ENCODE measurements at regions not wholly inside any gene's neighbourhood (a gene's known extent, or its start where the extent isn't known, plus 50 kb on each side); places are given as distances from the start of the nearest gene placed in this dataset.
"Not testable (repeated sequence)": the region's sequence is repeated elsewhere in the genome, so short reads cannot be mapped to it uniquely, and the experiment has no call there.

DNA sequence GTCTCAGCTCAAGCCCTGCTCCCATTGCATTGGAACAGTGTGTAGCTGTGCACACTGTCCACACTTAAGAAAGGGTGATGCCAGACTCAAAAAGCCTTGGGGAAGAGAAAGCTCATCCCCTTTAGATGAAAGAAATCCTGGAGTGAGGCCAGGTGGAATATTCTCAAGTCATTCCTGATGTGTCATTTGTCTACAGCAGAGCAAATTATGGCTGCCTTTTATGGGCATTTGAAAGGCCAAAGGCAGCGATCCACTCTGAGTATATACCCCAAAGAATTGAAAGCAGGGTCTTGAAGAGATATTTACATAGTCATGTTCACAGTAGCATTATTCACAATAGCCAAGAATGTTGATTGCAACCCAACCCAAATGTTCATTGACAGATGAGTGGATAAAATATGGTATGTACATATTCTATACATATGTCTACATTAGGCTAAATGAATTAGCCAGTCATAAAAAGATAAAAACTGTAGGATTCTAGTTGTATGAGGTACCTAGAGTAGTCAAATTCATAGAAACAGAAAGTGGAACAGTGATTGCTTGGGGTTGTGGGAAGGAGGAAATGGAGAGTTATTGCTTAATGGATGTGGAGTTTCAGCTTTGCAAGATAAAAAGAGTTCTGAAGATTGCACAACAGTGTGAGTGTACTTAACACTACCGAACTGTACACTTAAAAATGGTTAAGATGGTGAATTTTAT lies 214.9 kb downstream of the KCNRG start:
- no peak for DNase-seq (ENCODE audit: low read depth)

DNA sequence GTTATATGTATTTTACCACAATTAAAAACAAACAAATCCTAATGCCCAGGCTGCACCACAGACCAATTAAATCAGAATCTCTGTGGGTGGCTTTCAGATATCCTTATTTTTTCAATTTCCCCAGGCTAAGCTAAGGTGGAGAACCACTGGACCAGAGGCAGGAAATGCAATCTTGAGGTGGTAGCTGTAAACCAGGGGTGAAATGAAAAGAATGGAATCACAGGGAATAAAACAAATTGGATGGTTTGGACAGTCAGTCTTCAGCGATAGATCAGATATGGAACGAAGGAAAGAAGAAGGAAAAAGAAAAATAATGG lies 215.4 kb downstream of the KCNRG start:
- DNase-seq (ENCODE audit: low read depth) = no peak

DNA sequence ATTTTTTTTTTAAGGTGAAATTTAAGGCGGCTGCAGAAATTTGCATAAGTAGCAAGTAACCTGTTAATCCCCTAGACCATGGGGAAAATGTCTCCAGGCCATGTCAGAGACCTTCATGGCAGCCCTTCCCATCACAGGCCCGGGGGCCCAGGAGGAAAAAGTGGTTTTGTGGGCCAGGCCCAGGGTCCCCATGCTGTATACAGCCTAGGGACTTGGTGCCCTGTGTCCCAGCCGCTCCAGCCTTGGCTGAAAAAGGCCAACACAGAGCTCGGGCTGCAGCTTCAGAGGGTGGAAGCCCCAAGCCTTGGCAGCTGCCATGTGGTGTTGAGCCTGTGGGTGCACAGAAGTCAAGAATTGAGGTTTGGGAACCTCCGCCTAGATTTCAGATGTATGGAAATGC lies 218.3 kb downstream of the KCNRG start:
- not testable (repeated sequence) for DNase-seq (ENCODE audit: low read depth)

DNA sequence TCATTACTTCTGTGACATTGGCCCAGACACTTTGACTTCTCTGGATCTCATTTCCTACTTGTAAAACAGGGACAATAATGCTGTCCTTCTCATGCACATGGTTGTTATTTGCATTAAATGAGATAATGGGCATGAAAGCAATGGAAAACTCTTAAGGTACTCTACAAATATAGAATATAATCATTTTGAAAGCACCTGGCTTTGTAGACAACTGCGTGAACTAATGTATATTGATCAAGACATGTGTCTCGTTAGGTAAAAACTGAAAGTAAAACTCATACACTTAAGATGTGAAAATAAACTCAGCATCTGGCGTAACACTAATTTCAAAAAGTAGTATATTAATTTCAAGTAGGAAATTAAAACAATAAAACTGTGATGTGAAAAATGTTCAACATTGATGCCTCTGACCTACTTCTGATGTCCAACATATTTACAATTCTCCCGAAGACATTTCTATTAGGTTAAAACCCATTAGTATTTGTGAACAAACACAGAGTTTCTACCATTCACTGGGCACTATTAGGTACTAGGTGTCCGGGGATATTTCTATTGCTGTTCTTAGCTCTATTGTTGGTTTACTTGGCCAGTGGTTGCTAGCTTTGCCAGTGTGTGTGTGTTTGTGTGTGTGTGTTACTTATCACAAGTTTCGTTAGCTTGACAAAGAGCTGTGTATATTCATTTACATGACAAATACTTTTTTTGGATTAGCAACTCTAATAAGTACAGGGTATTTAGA lies 220.5 kb downstream of the KCNRG start:
- no peak for DNase-seq (ENCODE audit: low read depth)

DNA sequence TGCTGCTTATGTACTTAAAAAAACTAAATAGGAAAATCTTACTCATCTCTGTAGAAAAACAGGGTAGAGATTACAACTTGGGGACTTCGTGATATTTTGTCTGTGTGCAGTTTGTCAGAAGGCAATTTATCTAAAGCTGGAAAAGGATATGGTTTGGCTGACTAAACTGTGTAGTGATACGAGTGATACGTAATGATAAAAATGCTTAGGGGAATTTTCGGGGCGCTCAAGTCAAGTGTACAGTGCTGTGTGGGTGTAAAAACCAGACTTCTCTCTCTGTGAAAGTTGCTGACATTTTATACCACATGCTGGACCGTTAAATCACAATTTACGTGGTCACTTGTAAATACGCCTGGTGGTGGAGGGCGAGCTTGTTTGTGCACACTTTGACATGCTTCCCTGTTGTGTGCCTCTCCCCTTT lies 221.7 kb downstream of the KCNRG start:
- DNase-seq (ENCODE audit: low read depth) = no peak

DNA sequence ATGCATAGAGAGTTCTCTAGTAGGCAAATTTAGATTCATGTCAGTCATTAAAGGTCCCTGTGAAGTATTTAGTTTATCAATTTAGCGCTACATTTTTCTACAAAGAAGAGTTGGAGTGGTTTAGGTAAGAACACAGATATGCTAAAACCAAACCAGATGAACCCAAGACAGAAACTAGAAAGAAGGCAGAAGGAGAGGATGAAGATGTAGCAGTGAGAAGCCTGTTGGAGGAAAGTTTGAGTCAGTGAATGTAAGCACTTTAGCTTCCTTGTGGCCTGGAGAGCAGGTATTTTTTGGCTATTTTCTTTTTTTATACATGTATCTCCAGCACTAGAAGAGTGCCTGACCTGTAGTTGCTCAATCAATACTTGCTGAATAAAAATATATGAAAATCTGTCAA lies 223.7 kb downstream of the KCNRG start:
- DNase-seq (ENCODE audit: low read depth) = no peak

DNA sequence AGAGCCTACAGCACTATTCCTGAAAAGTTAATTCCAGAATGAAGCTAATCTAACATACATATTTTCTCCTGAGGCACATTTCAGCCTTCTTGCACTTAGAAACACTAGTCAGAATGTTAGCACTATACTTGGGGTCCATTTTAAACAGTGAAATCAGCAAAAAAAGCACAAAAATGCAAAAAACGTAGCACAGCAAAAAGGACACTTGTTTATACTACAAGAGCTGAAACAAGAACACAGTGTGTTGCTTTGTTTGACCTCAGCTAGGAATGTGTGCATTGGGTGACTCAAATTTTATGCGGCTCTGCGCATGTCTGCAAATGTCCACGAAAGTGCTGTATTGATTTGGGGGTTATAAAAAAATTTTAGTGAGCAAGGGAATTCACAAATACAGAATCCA lies 226.2 kb downstream of the KCNRG start:
- DNase-seq (ENCODE audit: low read depth) = no peak

DNA sequence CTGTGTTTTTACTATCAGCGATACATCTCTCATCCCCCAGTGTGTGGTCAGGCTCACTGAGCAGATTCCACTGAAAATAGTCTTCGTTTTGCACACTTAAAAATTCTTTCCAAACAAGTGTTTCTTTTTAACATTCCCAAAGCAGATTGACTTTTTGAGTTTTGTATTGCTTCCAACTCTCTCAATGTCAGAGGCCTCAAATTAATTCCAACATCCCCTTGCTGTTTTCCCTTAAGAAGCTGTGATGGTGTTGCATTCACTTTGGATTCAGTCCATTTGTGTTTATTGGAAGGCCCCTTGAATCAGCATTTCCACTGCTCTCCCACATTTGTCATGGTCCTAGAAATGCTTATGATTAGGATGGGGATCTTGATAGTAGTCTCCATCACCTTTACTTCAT lies 228.7 kb downstream of the KCNRG start:
- DNase-seq (ENCODE audit: low read depth) = no peak

DNA sequence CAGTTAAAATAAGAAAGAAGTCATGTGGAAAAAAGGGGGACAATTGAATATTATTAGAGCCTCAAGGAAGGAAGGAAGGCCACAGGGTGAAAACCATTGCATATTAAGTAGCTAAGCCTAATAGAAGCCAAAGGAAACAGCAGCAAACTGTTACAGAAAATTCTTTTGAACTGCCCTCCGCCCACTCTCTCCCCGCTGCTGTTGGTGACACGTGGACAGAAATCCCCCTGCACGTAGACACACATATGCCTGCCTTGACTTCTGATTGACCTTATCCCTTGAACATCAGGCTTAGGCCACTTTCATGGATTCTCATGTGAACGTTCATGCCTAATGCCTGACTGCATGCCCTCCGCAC lies 229.1 kb downstream of the KCNRG start:
- DNase-seq (ENCODE audit: low read depth) = no peak

DNA sequence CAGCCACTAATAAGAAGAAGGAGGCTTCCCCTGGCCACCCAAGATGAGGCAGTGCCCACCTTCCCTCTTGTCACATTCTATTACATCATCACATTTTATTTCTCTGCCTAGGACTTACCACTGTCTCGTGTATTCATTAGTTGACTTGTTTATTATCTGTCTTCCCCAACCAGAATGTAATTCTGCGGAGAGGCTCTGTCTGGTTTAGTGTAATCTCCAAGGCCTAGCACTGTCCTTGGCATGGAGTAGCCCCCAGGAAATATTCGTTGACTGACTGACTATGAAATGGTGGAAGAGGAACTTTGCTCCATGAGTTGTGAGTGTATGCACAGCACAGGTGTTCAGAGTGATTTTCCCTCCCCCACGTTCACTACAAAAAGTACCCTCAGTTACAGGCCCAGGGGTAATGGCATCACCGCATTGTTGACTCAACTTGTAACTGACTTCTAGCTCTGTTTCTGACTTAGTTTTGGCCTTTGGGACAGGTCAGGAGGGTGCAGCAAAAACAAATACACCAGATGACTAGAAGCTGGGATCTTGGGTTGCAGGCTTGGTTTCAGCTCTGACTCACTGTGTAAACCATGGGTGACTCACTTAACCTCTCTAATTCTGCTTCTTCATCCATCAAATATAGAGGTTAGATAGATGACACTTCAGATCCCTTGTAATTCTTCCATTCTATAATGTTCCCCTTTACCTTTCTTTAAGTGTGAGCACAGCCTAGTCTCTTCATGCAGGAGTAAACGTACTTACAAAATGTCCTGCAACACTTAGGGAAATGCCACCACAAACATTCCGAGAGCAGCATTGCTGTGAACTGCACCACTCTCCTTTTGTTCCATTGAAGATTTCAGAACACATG lies 229.7 kb downstream of the KCNRG start:
- DNase-seq (ENCODE audit: low read depth) = peak; percentile 88

DNA sequence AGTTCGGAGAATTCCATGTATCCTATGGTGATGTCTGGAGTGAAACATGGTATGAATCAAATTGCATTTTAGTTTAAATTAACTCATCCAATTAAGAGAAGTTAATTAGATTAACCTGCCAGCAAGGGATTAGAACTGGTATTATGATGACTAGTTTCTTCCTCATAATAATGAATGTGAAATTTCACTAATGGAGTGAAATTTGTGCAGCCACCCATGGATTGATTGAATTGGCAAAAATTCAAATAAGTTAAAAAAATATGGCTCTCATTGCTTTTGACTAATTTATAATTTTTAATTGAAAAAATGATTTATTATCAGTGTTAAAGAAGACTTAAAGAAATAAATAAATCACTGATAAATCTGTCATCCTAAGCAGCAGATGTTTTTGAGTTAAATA lies 232.0 kb downstream of the KCNRG start:
- DNase-seq (ENCODE audit: low read depth) = no peak

DNA sequence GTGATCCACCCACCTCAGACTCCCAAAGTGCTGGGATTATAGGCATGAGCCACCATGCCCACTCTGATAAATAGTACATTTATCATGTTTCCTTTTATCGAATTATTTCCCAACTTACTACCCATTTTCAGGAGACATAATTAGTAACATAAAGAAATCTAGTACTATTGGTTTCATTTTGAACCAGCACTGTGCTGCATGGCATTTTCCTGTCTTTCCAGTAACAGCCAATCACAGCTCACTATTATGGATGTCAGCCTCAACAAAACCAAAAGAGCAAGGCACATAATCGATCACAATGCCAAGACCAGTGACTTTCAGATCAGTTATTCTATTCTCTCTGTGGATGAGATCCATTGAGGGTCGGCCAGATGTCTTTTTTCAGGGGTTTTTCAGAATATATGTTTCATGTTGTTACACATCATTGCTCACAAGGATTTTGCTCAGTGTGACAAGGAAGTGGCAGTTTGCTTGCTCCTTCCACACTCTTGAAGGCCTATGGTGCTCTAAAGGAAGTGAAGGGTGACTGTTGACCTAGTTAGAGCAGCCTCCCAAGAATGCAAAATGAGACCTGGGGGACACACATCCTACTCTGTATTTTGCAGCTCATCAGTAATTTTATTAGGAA lies 233.4 kb downstream of the KCNRG start:
- DNase-seq (ENCODE audit: low read depth) = no peak

DNA sequence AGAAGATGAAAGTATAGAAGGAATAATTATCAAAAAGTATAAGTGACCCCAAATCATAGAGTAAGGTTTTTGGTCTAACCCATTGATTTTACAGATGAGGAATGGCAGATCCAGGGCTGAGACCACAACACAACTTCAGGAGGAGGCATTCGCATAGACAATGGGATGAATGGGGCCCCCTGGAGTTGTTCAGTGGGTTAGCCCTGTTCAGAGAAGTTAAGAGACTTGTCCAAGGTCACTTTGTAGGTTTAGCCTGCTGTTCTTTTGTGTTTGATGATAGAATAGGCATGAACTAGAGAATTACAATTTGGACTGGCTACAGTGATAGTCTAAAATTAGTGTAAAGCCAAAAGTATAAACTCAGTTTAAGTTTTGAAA lies 233.9 kb downstream of the KCNRG start:
- DNase-seq (ENCODE audit: low read depth) = no peak

DNA sequence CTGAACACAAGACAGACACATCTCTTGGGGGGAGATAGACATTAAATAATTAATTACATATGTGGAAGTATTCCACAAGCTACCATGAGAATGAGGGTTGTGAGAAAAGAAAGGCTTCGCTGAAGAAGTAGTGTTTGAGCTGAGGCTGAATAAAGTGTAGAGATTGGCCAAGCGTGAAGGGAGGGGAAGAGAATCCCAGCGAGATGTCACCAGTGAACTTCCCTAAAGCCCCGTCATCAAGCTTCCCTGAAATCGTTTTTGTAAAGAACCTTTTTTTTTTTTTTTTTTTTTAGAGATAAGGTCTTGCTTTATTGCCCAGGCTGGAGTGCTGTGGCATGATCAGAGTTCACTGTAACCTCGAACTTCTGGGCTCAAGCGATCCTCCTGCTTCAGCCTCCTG lies 235.2 kb downstream of the KCNRG start:
- no peak for DNase-seq (ENCODE audit: low read depth)

DNA sequence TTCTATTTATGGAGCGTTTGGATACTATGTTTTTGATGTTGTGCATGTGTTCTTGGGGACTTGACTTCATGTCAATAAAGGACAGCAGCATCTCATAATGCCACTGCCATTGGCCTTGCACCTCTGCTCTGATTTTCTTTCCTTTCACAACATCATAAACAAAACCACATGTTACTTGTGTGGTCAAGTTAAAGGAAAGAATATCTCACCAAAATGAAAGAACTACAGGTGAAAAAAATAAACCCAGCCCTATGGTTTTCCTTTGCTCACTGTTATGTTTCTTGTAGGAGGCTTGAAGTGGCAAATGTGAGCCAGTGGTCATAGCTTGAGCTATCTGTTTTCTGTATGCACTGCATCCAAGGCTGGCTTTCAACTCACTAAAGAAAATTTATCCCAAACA lies 240.4 kb downstream of the KCNRG start:
- no peak for DNase-seq (ENCODE audit: low read depth)

DNA sequence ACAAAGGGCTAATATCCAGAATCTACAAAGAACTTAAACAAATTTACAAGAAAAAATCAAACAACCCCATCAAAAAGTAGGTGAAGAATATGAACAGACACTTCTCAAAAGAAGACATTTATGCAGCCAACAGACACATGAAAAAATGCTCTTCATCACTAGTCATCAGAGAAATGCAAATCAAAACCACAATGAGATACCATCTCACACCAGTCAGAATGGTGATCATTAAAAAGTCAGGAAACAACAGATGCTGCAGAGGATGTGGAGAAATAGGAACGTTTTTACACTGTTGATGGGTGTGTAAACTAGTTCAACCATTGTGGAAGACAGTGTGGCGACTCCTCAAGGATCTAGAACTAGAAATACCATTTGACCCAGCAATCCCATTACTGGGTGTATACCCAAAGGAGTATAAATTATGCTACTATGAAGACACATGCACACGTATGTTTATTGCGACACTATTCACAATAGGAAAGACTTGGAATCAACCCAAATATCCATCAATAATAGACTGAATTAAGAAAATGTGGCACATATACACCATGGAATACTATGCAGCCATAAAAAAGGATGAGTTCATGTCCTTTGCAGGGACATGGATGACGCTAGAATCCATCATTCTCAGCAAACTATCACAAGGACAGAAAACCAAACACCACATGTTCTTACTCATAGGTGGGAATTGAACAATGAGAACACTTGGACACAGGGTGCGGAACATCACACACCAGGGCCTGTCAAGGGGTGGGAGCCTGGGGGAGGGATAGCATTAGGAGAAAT lies 241.5 kb downstream of the KCNRG start:
- not testable (repeated sequence) for DNase-seq (ENCODE audit: low read depth)

DNA sequence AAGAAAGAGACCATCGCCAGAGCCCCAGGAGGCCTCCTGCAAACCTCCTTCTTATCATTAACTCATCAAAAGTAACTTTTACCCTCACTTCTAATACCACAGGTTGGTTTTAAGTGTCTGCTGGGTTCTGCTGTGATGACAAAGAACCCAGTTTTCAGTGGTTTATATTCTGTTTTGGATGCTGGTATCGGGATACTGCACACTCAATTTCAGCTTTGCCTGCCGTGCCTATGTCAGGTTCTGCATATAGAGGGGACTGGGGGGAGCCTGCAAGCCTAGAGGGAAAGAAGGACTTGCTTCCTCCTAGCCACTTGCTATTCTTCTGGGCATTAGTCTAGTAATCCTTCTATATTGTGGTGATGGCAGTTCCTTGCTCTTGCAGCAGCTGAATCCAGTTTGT lies 242.4 kb downstream of the KCNRG start:
- no peak for DNase-seq (ENCODE audit: low read depth)

DNA sequence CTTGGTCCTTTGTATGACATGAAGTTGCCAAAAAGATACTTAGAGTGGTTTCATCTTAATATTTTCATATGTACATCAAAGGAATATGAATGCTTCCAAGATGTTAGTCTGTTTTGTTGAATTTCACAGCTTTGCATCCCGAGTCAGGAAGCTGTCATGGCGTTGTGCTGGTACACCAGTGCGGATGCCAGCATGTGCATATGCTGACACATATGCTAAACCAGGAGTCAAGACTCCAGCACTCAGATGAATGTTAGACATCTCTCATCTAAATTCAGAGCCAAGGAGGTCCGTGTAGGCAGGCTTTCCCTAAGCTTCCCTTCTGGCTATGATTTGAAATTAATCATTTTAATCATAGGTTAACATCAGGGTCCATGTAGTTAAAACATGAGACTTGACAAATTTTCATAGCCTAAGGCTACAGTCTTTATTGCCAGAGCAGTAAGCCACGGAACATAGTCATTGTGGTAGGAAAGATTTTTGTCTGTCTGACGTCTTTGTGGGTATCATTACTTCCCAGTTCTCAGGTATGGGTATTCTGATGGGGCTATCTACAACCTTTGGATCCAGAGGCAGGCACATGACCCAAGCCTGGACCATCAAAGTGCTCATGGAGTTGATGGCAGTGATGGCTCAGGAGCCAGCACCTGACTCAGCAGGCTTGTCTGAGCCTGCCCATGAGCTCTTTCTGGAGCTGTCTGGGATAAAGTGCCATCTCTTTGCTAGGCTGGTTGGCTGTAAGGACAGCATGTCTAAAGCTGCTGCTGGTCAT lies 246.1 kb downstream of the KCNRG start:
- DNase-seq (ENCODE audit: low read depth) = no peak

DNA sequence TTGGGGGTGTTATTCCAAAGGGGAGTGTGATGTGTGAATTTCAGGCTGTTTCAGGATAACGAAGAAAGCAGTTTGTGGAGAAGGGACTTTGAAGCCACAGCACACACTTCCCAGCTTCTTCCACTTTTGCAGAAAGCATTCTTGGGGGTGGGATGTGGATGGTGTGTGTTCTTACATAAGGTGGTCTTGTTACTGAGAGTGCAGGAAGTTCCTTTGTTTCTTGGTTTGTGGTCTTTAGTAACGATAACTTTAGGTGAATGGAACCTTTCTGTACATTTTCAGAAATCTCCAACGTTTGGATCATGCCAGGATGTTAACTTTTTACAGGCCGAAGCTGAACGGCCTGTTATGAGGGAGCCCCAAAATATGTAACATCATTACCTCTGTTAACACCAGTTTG lies 251.8 kb downstream of the KCNRG start:
- DNase-seq (ENCODE audit: low read depth) = no peak

DNA sequence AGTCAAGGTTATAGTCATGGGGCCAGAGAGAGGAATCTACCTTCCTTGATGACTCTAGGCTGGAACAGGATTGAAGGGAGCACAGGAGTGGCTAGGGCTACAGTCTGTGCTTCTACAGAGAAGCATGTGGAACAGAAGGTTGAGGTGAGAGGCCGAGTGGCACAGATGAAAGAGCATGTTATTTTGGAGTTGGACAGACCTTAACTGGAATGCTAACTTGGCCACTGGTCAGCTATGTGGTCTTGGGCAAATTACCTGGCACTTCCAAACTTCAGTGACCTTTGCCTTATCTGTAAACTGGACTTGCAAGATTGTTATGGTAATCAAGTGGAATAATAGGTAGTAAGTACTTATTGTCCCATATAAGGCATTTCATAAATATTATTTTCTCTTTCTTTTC lies 252.7 kb downstream of the KCNRG start:
- DNase-seq (ENCODE audit: low read depth) = no peak

DNA sequence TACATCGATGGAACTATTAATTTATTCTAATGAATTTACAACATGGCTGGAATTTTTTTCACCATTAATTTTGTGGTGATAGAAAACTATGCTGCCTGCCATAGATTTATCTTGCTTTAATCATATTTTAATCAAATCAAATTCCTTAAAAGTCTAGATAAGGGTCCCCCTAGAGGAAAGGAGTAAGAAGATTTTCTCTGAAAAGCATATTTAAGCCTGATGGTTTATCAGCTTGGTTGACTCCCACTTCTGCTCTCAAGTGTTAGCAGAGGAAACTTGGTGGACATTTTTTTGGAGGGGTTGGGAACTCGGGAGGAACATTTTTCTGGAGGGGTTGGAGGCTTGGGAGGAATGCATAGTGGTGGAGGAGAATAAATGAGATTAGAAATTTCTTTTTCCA lies 253.3 kb downstream of the KCNRG start:
- DNase-seq (ENCODE audit: low read depth) = peak; percentile 26

Data from ELR (cell line).